Sigmoid colon (tissue), 6 donors: ENCODE measurements at regions not wholly inside any gene's neighbourhood (a gene's known extent, or its start where the extent isn't known, plus 50 kb on each side); places are given as distances from the start of the nearest gene placed in this dataset.

Source experiments
- DNase-seq: peaks from one replicate; pipeline ENCODE4 v3.0.0-alpha.2; 2019
- H3K27ac ChIP-seq, 4 donors: fragments of 200-600 bp; sonication (generic); one replicate each; pipeline ENCODE4 v1.5.1; 2016 to 2019; ENCODE audit warnings: mild to moderate bottlenecking in 1 of 4
- H3K27me3 ChIP-seq, 3 donors: fragments of 200-600 bp; sonication (generic); one replicate each; pipeline ENCODE4 v1.5.1; 2019; ENCODE audit warnings: mild to moderate bottlenecking in 1 of 3
- H3K36me3 ChIP-seq, 4 donors: fragments of 200-600 bp; sonication (generic); one replicate each; pipeline ENCODE4 v1.5.1; 2016 to 2019
- H3K4me1 ChIP-seq, 4 donors: fragments of 200-600 bp; sonication (generic); one replicate each; pipeline ENCODE4 v1.5.1; 2017 to 2019
- H3K4me3 ChIP-seq, 4 donors: fragments of 200-600 bp; sonication (generic); one replicate each; pipeline ENCODE4 v1.5.1; 2017 to 2019; ENCODE audit warnings: mild to moderate bottlenecking in 2 of 4, moderate library complexity in 1 of 4
- H3K9me3 ChIP-seq, 4 donors: fragments of 200-600 bp in 3 of 4; sonication (generic) in 3 of 4; one replicate each; pipeline versions ENCODE4 v1.5.1 to v1.6.1; 2013 to 2019
- EP300 ChIP-seq, 4 donors: sonication (generic); formaldehyde crosslinking; IDR thresholded peaks; one replicate each; pipeline ENCODE4 v1.6.1; 2017; ENCODE audit warnings: antibody characterized with exemption in 4 of 4
- POLR2A ChIP-seq, 2 donors: fragments of 450-650 bp; IDR thresholded peaks; one replicate each; pipeline ENCODE4 v1.6.1; 2016; ENCODE audit warnings: antibody characterized with exemption in 2 of 2, mild to moderate bottlenecking in 2 of 2, moderate library complexity in 2 of 2
- POLR2AphosphoS5 ChIP-seq, 4 donors: sonication (generic); formaldehyde crosslinking; IDR thresholded peaks; one replicate each; pipeline ENCODE4 v1.6.1; 2017; ENCODE audit warnings: antibody characterized with exemption in 4 of 4
- WGBS, 2 donors: extraction: QIAGEN DNeasy Blood & Tissue Kit; methylation state at CpG; one replicate each; pipeline ENCODE4 v1.1.7; 2013; 5-methylcytosine and 5-hydroxymethylcytosine counted together
- intact Hi-C: fragments of 100-400 bp; cut with DNase I; formaldehyde crosslinking; loops from one replicate; pipeline ENCODE4 v1.15.1; 2023
- TF ChIP-seq, protein P1 (sequence below), 4 experiments: fragments of 450-650 bp in 3 of 4; fragments of 200-600 bp in 1 of 4; IDR thresholded peaks; one replicate each; pipeline ENCODE4 v1.5.1; 2016 to 2019; ENCODE audit warnings: antibody characterized with exemption in 4 of 4, mild to moderate bottlenecking in 3 of 4, moderate library complexity in 2 of 4
- donor health status: healthy with polysubstance abuse.
- donor health status: healthy.

DNA sequence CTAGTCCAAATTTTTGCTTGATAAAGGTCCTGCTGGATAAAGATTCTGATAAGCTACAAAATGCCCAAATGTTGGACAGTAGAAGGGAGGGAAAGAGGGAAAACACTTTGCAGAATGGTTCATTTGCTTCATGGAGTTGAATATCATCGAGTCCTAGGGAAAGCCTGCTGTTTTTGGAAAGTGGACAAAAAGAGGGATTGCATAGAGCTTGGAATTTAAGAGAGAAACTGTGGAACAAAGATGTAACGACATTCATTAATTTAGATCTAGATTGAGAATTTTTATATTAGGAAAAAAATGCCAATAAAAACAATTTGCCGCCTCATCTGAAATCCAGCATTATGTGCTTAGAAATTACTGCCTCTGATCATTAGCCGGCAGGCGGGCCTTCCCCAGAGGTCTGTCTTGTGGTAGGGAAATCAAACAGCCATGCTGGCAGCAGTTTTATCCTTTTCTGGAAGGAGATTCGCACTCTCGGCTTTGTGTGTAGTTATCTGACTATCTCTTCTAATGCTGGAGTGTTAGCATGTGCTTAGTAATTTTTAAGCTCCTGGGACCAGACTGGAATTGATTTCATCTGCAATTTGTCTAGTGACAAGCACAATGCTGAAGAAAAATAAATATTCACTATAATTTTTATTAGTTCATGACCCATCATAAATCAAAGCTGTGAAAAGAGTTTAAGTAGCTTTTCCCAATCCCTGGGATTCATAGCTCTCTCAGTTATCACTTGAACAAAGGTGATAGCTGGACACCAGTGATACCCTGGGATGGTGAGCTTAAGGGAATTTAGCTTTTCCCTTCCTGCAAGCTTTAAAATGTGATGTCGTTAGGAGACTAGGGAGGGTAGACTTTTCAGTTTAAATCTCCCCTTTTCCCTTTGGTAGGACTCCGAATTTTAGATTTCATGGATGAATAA, 329.5 kb downstream of the PRL start:
- TF ChIP-seq, protein P1, sequence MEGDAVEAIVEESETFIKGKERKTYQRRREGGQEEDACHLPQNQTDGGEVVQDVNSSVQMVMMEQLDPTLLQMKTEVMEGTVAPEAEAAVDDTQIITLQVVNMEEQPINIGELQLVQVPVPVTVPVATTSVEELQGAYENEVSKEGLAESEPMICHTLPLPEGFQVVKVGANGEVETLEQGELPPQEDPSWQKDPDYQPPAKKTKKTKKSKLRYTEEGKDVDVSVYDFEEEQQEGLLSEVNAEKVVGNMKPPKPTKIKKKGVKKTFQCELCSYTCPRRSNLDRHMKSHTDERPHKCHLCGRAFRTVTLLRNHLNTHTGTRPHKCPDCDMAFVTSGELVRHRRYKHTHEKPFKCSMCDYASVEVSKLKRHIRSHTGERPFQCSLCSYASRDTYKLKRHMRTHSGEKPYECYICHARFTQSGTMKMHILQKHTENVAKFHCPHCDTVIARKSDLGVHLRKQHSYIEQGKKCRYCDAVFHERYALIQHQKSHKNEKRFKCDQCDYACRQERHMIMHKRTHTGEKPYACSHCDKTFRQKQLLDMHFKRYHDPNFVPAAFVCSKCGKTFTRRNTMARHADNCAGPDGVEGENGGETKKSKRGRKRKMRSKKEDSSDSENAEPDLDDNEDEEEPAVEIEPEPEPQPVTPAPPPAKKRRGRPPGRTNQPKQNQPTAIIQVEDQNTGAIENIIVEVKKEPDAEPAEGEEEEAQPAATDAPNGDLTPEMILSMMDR (IDR thresholded peaks at IDR 0.05), result no peak
- TF ChIP-seq EP300 (IDR thresholded peaks at IDR 0.05) (no peak), POLR2AphosphoS5 (IDR thresholded peaks at IDR 0.05) (no peak), POLR2A (IDR thresholded peaks at IDR 0.05) (no peak)
- Histone ChIP-seq H3K27ac (peak overlapping the region in 3 of 4 donors; percentile 16 to 23 (median 17)), H3K27me3 (no peaks in the 10 kb centered on the region), H3K4me3 (no peak overlapping the region), H3K36me3 (no peaks in the 10 kb centered on the region), H3K4me1 (peaks cover 0 to 12% (median 12%) of the 10 kb centered on the region in 4 donors), H3K9me3 (no peaks in the 10 kb centered on the region)
- DNase-seq, result no peak
- intact Hi-C loops, result loop anchor here (10.0 kb wide), 1 partner anchor 303 kb away; no protein-coding TSS in a partner anchor
- 83 to 84% methylated on average over 9 of the region's 9 CpGs for WGBS, 2 donors

DNA sequence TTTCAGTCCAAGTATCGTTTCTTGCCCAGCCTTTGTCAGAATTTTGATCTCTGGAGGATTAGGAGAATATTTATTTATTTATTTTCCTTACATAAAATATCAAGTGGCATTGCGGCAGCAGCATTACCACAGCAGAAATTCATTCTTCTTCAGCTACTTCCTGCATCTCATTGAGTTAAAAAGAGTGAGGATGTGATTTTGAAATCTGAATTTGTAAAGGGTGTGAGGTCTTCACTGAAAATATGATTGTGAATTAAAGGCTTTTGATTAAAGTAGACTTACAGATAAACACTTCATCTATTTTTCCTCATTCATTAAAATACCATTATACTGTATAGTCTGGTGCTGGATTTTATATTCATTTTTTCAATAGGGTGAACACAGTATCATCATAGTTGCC, 328.4 kb downstream of the PRL start:
- TF ChIP-seq, protein P1 (IDR thresholded peaks at IDR 0.05), result no peak
- TF ChIP-seq POLR2A (IDR thresholded peaks at IDR 0.05), result no peak
- TF ChIP-seq POLR2AphosphoS5 (IDR thresholded peaks at IDR 0.05), result no peak
- no peak for TF ChIP-seq EP300 (IDR thresholded peaks at IDR 0.05)
- 67 to 83% methylated on average over 2 of the region's 2 CpGs for WGBS, 2 donors
- Histone ChIP-seq H3K27ac (no peak overlapping the region), H3K9me3 (no peaks in the 10 kb centered on the region), H3K36me3 (no peaks in the 10 kb centered on the region), H3K4me1 (peaks cover 0 to 12% (median 12%) of the 10 kb centered on the region in 4 donors), H3K27me3 (no peaks in the 10 kb centered on the region), H3K4me3 (no peak overlapping the region)
- DNase-seq, result no peak
- intact Hi-C loops, result loop anchor here (10.0 kb wide), 1 partner anchor 304 kb away; no protein-coding TSS in a partner anchor

DNA sequence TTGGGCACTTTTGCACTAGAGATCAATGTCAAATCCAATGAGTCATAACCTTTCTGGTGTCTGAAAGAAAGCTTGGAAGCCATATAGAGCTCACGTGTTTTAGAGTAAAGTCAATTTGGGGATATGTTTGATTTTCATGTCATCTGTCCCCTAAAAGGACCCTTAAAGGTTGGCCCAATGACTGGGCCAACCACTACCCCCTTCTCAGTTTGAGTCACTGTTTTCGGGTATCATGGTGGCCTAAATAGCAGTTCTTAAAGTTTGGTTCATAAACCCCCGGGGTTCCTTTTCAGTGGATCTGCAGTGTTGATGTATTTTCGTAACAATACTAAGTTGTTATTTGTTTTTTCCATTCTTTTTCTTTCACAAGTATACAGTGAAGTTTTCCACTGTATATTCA, 327.6 kb downstream of the PRL start:
- TF ChIP-seq POLR2AphosphoS5 (IDR thresholded peaks at IDR 0.05) (no peak), POLR2A (IDR thresholded peaks at IDR 0.05) (no peak), EP300 (IDR thresholded peaks at IDR 0.05) (no peak)
- TF ChIP-seq, protein P1 (IDR thresholded peaks at IDR 0.05), result no peak
- intact Hi-C loops, result loop anchor here (10.0 kb wide), 1 partner anchor 304 kb away; no protein-coding TSS in a partner anchor
- Histone ChIP-seq H3K36me3 (no peaks in the 10 kb centered on the region), H3K27ac (no peak overlapping the region), H3K27me3 (no peaks in the 10 kb centered on the region), H3K4me1 (peaks cover 0 to 12% (median 12%) of the 10 kb centered on the region in 4 donors), H3K9me3 (no peaks in the 10 kb centered on the region), H3K4me3 (no peak overlapping the region)
- no peak for DNase-seq
- 80 to 81% methylated on average over 4 of the region's 4 CpGs for WGBS, 2 donors

DNA sequence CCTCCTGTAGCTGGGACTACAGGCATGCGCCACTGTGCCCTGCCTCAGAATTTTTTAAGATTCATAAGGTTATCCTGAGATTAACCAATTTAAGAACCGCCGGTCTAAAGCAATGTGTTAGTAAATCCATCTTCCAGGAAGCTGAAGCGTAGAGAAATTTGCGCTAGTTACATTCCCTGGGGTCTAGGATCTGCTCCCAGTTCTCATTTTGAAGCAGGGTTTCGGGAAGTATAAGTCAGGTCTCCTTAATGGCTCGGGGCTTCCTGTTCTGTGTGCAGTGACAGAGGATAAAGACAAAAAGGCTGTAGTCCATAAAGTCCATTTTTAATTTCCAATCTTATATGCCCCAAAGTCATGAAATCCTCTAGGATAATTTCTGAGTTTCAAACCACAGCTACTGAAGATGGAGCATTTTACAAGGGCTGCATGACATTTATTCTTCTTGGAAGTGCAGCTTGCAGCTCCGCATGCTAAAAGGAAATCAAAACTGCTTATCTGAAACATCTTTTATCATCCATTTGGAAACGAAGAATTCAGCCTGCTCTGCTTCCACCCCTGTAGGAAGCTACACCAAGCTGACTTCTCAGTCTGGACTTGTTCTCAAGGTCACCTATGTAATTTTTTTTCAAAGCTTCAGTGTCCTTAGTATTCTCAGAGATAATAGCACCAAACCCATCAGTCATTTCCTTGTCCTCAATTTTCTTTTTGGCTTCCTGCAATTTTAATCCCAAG, 326.1 kb downstream of the PRL start:
- no peaks in the 10 kb centered on the region for H3K27me3 ChIP-seq

More for the DNA sequence above, 326.1 kb downstream of the PRL start:
- H3K36me3 ChIP-seq, result no peaks in the 10 kb centered on the region
- WGBS, 2 donors, result 62 to 71% methylated on average over 9 of the region's 9 CpGs
- no peak for DNase-seq
- peaks cover 0 to 12% (median 12%) of the 10 kb centered on the region in 4 donors for H3K4me1 ChIP-seq
- H3K9me3 ChIP-seq, result no peaks in the 10 kb centered on the region
- H3K27ac ChIP-seq, result no peak overlapping the region
- intact Hi-C loops, result no loop called here
- TF ChIP-seq, protein P1 (IDR thresholded peaks at IDR 0.05), result no peak
- TF ChIP-seq EP300 (IDR thresholded peaks at IDR 0.05) (no peak), POLR2AphosphoS5 (IDR thresholded peaks at IDR 0.05) (no peak), POLR2A (IDR thresholded peaks at IDR 0.05) (no peak)
- H3K4me3 ChIP-seq, result no peak overlapping the region
